ENCODE measurements at regions not wholly inside any gene's neighbourhood (a gene's known extent, or its start where the extent isn't known, plus 50 kb on each side); places are given as distances from the start of the nearest gene placed in this dataset.

- TF ChIP-seq GTF2F1 (IDR thresholded peaks at IDR 0.05; ENCODE audit: borderline replicate concordance, low read depth, low read length): no peak
- TF ChIP-seq CBX5 (IDR thresholded peaks at IDR 0.05; ENCODE audit: low read depth, low read length): no peak
- no peak for TF ChIP-seq POU5F1 (IDR thresholded peaks at IDR 0.05; ENCODE audit: low read depth, low read length)
- no peak for TF ChIP-seq RXRA (IDR thresholded peaks at IDR 0.05; ENCODE audit: insufficient read depth, low read depth, low read length)
- no peak for TF ChIP-seq GABPA (IDR thresholded peaks at IDR 0.05; ENCODE audit: borderline replicate concordance, insufficient read depth, low read length)
Measured at GRCh38 chr4:71198958-71199357, 139.9 kb upstream of the SLC4A4 start (continued).
